HCT116 (cell line): ENCODE measurements at regions not wholly inside any gene's neighbourhood (a gene's known extent, or its start where the extent isn't known, plus 50 kb on each side); places are given as distances from the start of the nearest gene placed in this dataset.
A peak's percentile ranks its signal among the peaks of the same experiment; 100 is the strongest.

Experiments used
- ATAC-seq: fragments of 200-7000 bp; cut with Tn5 transposase; 2 replicates; pipeline ENCODE4 v1.9.1; 2020; ENCODE audit warnings: mild to moderate bottlenecking, moderate library complexity
- BruUV-seq: library from RNA; stranded (reverse); fragments of 400-500 nt; replicated peaks from 2 replicates; lab custom pipeline; 2021; lab: Mats Ljungman, UMichigan
- CTCF ChIA-PET: fragments of 300-600 bp; sonication (Branson Sonifier 250); formaldehyde crosslinking; loops from one replicate; lab custom pipeline; 2021; ENCODE audit warnings: antibody characterized with exemption; lab: Charles Lee
- POLR2A ChIA-PET: fragments of 300-600, 350-600 bp; sonication (Branson Sonifier 250); formaldehyde crosslinking; loops from one replicate; lab custom pipeline; 2021; ENCODE audit warnings: antibody characterized with exemption; lab: Charles Lee
- RAD21 ChIA-PET, 2 experiments: fragments of 300-600 bp; sonication (Branson Sonifier 250); formaldehyde crosslinking; loops; one replicate each; lab custom pipeline; 2023; ENCODE audit warnings: low total read pairs in 2 of 2; ENCODE audit not compliant: uncharacterized antibody in 2 of 2, unreplicated experiment in 2 of 2, low non-redundant PET in 1 of 2; lab: Charles Lee
- DNase-seq: peaks from one replicate; pipeline ENCODE4 v3.0.0-alpha.2; 2010; ENCODE audit warnings: low read depth, low spot score
- H2AFZ ChIP-seq: fragments of 200-600 bp; shearing (Covaris generic), sonication (generic); 2 replicates; pipeline ENCODE4 v1.6.1; 2017; ENCODE audit warnings: low read depth, mixed run types, mixed read lengths, antibody characterized with exemption, low read length; ENCODE audit not compliant: poor library complexity, severe bottlenecking
- H3K27ac ChIP-seq: 2 replicates; pipeline ENCODE4 v1.5.1; 2012; ENCODE audit warnings: low read depth, low read length
- H3K27me3 ChIP-seq: fragments of 200-600 bp; sonication (generic); 2 replicates; pipeline ENCODE4 v1.6.1; 2016; ENCODE audit warnings: mixed run types, low read length, mixed read lengths; ENCODE audit not compliant: insufficient read depth
- H3K36me3 ChIP-seq, 2 experiments: fragments of 200-500 bp in 1 of 2; fragments of 200-600 bp in 1 of 2; sonication (Bioruptor generic) in 1 of 2; sonication (generic) in 1 of 2; 2 replicates each; pipeline versions ENCODE4 v1.5.1 to v1.6.1; 2014 to 2016; ENCODE audit warnings: low read length in 2 of 2, inconsistent platforms in 1 of 2, mixed read lengths in 1 of 2, mixed run types in 1 of 2; ENCODE audit not compliant: insufficient read depth in 2 of 2, control insufficient read depth in 1 of 2
- H3K4me1 ChIP-seq, 2 experiments: fragments of 200-600 bp in 1 of 2; sonication (generic) in 1 of 2; 2 replicates each; pipeline versions ENCODE4 v1.5.1 to v1.6.1; 2012 to 2017; ENCODE audit warnings: low read length in 2 of 2, inconsistent platforms in 1 of 2, mild to moderate bottlenecking in 1 of 2, mixed read lengths in 1 of 2, mixed run types in 1 of 2, moderate library complexity in 1 of 2; ENCODE audit not compliant: insufficient read depth in 2 of 2, control insufficient read depth in 1 of 2
- H3K4me2 ChIP-seq: fragments of 200-600 bp; sonication (generic); 2 replicates; pipeline ENCODE4 v1.6.1; 2017; ENCODE audit warnings: mixed run types, low read length, mixed read lengths
- H3K4me3 ChIP-seq, 2 experiments: fragments of 200-600 bp in 1 of 2; sonication (generic) in 1 of 2; replicated peaks in 1 of 2; 2 replicates each; pipeline ENCODE4 v1.5.1; 2011 to 2016; ENCODE audit warnings: low read length in 2 of 2, control low read depth in 1 of 2, low read depth in 1 of 2, mild to moderate bottlenecking in 1 of 2, mixed read lengths in 1 of 2, mixed run types in 1 of 2
- H3K79me2 ChIP-seq: fragments of 200-600 bp; sonication (generic); 2 replicates; pipeline ENCODE4 v1.6.1; 2017; ENCODE audit warnings: mild to moderate bottlenecking, mixed run types, low read length, moderate library complexity, mixed read lengths; ENCODE audit not compliant: insufficient read depth
- H3K9ac ChIP-seq: fragments of 200-600 bp; sonication (generic); 2 replicates; pipeline ENCODE4 v1.6.1; 2016; ENCODE audit warnings: low read length, mixed read lengths
- H3K9me2 ChIP-seq: fragments of 200-600 bp; sonication (generic), shearing (Covaris generic); 2 replicates; pipeline ENCODE4 v1.6.1; 2017; ENCODE audit warnings: mixed run types, mild to moderate bottlenecking, moderate library complexity; ENCODE audit not compliant: insufficient read depth
- H3K9me3 ChIP-seq, 2 experiments: fragments of 200-500 bp in 1 of 2; fragments of 200-600 bp in 1 of 2; sonication (Bioruptor generic) in 1 of 2; sonication (generic) in 1 of 2; 2 replicates each; pipeline ENCODE4 v1.6.1; 2014 to 2017; ENCODE audit warnings: low read length in 2 of 2, mixed read lengths in 2 of 2, inconsistent platforms in 1 of 2, low read depth in 1 of 2, mild to moderate bottlenecking in 1 of 2, mixed run types in 1 of 2, moderate library complexity in 1 of 2; ENCODE audit not compliant: control insufficient read depth in 1 of 2, insufficient read depth in 1 of 2
- H4K20me1 ChIP-seq: fragments of 200-600 bp; sonication (generic), shearing (Covaris generic); 2 replicates; pipeline ENCODE4 v1.6.1; 2017; ENCODE audit warnings: mixed run types, mild to moderate bottlenecking, moderate library complexity; ENCODE audit not compliant: insufficient read depth
- intact Hi-C: fragments of 100-400 bp; cut with micrococcal nuclease; formaldehyde crosslinking; loops from 2 replicates; pipeline ENCODE4 v1.10.0; 2022
- TF ChIP-seq, protein P1 (sequence below): IDR thresholded peaks from 2 replicates; pipeline ENCODE4 v1.6.1; 2012
- TF ChIP-seq, protein P2 (sequence below): IDR thresholded peaks from 2 replicates; pipeline ENCODE4 v1.6.1; 2012; ENCODE audit warnings: low read depth
- TF ChIP-seq, protein P3 (sequence below), 3 experiments: fragments of 200-600 bp in 1 of 3; sonication (generic) in 1 of 3; IDR thresholded peaks in 2 of 3; conservative IDR thresholded peaks in 1 of 3; 2 replicates each; pipeline ENCODE4 v1.5.1; 2012 to 2017; ENCODE audit warnings: low read depth in 2 of 3, low read length in 2 of 3, antibody characterized with exemption in 1 of 3, borderline replicate concordance in 1 of 3, control low read depth in 1 of 3, mild to moderate bottlenecking in 1 of 3, mixed read lengths in 1 of 3, mixed run types in 1 of 3, moderate library complexity in 1 of 3; ENCODE audit not compliant: insufficient read depth in 1 of 3

DNA sequence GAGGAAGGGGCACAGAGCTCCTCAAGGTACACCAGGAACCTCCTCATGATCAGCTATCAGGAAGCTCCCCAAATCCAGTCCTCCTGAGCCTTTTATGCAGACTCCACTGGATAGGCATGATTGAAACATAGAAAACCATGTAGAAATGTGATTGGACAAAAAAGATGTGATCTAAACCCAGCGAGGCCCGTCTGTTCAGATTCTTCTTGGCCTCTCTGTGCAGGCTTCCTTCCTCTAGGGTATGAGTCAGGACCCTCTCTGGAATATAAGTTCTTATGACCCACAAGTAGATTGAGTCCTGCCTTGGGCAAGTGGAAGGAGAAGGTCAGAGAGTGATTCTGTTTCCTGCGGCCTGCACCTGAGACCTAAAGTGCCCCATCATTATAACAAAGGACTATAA, 166.3 kb downstream of the PHLDA1 start:
- RAD21 ChIA-PET, result no interaction called here
- no peak overlapping the region for H2AFZ ChIP-seq

More for the DNA sequence above, 166.3 kb downstream of the PHLDA1 start:
- Histone ChIP-seq H3K27me3 (no peaks in the 10 kb centered on the region), H3K79me2 (no peaks in the 10 kb centered on the region), H3K4me3 (no peak overlapping the region), H3K9me2 (no peaks in the 10 kb centered on the region), H3K4me1 (peaks cover 28 to 70% of the 10 kb centered on the region in 2 experiments), H3K4me2 (no peak overlapping the region), H3K9me3 (no peaks in the 10 kb centered on the region), H3K9ac (no peak overlapping the region), H3K27ac (peak overlapping the region; percentile 87)
- POLR2A ChIA-PET, result interaction anchor here (1.8 kb wide), 1 partner anchor 162 kb away, joined by 3 read pairs; no protein-coding TSS in a partner anchor
- DNase-seq, result no peak
- BruUV-seq, result no TSS peak
- no peak for ATAC-seq
- intact Hi-C loops, result no loop called here
- TF ChIP-seq, protein P1, sequence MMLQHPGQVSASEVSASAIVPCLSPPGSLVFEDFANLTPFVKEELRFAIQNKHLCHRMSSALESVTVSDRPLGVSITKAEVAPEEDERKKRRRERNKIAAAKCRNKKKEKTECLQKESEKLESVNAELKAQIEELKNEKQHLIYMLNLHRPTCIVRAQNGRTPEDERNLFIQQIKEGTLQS, result no peak
- TF ChIP-seq, protein P2, sequence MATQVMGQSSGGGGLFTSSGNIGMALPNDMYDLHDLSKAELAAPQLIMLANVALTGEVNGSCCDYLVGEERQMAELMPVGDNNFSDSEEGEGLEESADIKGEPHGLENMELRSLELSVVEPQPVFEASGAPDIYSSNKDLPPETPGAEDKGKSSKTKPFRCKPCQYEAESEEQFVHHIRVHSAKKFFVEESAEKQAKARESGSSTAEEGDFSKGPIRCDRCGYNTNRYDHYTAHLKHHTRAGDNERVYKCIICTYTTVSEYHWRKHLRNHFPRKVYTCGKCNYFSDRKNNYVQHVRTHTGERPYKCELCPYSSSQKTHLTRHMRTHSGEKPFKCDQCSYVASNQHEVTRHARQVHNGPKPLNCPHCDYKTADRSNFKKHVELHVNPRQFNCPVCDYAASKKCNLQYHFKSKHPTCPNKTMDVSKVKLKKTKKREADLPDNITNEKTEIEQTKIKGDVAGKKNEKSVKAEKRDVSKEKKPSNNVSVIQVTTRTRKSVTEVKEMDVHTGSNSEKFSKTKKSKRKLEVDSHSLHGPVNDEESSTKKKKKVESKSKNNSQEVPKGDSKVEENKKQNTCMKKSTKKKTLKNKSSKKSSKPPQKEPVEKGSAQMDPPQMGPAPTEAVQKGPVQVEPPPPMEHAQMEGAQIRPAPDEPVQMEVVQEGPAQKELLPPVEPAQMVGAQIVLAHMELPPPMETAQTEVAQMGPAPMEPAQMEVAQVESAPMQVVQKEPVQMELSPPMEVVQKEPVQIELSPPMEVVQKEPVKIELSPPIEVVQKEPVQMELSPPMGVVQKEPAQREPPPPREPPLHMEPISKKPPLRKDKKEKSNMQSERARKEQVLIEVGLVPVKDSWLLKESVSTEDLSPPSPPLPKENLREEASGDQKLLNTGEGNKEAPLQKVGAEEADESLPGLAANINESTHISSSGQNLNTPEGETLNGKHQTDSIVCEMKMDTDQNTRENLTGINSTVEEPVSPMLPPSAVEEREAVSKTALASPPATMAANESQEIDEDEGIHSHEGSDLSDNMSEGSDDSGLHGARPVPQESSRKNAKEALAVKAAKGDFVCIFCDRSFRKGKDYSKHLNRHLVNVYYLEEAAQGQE, result no peak
- TF ChIP-seq, protein P3, sequence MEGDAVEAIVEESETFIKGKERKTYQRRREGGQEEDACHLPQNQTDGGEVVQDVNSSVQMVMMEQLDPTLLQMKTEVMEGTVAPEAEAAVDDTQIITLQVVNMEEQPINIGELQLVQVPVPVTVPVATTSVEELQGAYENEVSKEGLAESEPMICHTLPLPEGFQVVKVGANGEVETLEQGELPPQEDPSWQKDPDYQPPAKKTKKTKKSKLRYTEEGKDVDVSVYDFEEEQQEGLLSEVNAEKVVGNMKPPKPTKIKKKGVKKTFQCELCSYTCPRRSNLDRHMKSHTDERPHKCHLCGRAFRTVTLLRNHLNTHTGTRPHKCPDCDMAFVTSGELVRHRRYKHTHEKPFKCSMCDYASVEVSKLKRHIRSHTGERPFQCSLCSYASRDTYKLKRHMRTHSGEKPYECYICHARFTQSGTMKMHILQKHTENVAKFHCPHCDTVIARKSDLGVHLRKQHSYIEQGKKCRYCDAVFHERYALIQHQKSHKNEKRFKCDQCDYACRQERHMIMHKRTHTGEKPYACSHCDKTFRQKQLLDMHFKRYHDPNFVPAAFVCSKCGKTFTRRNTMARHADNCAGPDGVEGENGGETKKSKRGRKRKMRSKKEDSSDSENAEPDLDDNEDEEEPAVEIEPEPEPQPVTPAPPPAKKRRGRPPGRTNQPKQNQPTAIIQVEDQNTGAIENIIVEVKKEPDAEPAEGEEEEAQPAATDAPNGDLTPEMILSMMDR (IDR thresholded peaks at IDR 0.05 in 2 of 3, conservative IDR thresholded peaks at IDR 0.05 in 1 of 3; ENCODE audit: borderline replicate concordance in 1 of 3, insufficient read depth in 1 of 3, low read depth in 2 of 3, low read length in 2 of 3), result no peak
- TF ChIP-seq, all 23 proteins: peak for 0
- no peaks in the 10 kb centered on the region for H4K20me1 ChIP-seq
- CTCF ChIA-PET, result no interaction called here
- H3K36me3 ChIP-seq, result no peaks in the 10 kb centered on the region
